ENCODE measurements at regions not wholly inside any gene's neighbourhood (a gene's known extent, or its start where the extent isn't known, plus 50 kb on each side); places are given as distances from the start of the nearest gene placed in this dataset.

GRCh38 chr18:26711756-26712155 lies 153.8 kb downstream of the AQP4 start:
- Histone ChIP-seq H3K4me1 (no peaks in the 10 kb centered on the region), H3K36me3 (no peaks in the 10 kb centered on the region), H3K27me3 (no peaks in the 10 kb centered on the region), H3K9me3 (no peaks in the 10 kb centered on the region), H3K27ac (no peak overlapping the region), H3K4me3 (no peak overlapping the region)
- TF ChIP-seq POLR2AphosphoS5 (IDR thresholded peaks at IDR 0.05) (no peak), EP300 (IDR thresholded peaks at IDR 0.05) (no peak), POLR2A (IDR thresholded peaks at IDR 0.05) (no peak), CTCF (IDR thresholded peaks at IDR 0.05) (no peak)
- DNase-seq (ENCODE audit: low spot score in 2 of 2) = no peak
- 77% methylated on average over 3 of the region's 3 CpGs for WGBS

DNA sequence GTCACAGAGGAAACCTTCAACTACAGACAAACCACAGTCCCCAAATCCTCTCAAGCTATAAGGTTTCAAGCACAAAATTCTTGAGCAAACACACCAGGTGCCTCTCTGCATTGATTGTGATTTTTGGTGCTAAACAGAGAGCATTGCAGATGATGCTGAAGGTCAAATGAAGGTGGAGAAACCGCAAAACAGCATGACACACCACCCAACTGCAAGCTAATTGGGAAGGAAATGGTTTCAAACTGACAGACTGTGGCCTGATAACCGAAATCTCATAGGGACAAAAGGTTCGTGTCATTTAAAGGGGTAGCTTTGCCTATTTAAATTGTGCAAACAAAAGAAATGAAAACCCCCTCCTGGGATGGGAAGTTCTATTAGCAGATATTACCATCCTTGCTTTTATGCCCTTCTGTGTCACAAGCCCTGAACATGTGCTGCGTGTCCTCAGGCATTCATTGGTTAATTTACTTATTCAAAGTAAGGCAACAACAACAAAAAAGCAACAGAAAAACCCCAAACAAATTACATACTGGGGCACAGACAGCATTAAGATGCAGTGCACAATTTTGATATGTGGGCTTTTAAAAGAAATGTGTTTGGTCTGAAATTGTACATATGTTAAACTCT lies 154.9 kb downstream of the AQP4 start:
- DNase-seq (ENCODE audit: low spot score in 2 of 2) = no peak
- Histone ChIP-seq H3K27me3 (no peaks in the 10 kb centered on the region), H3K4me3 (no peak overlapping the region), H3K36me3 (no peaks in the 10 kb centered on the region), H3K9me3 (no peaks in the 10 kb centered on the region), H3K4me1 (no peaks in the 10 kb centered on the region), H3K27ac (no peak overlapping the region)
- 56% methylated on average over 4 of the region's 4 CpGs for WGBS
- TF ChIP-seq CTCF (IDR thresholded peaks at IDR 0.05) (no peak), EP300 (IDR thresholded peaks at IDR 0.05) (no peak), POLR2A (IDR thresholded peaks at IDR 0.05) (no peak), POLR2AphosphoS5 (IDR thresholded peaks at IDR 0.05) (no peak)

- 87% methylated on average over 1 of the region's 1 CpG for WGBS
- TF ChIP-seq POLR2A (IDR thresholded peaks at IDR 0.05) (no peak), CTCF (IDR thresholded peaks at IDR 0.05) (no peak), POLR2AphosphoS5 (IDR thresholded peaks at IDR 0.05) (no peak), EP300 (IDR thresholded peaks at IDR 0.05) (no peak)
Measured at GRCh38 chr18:26709897-26710296, 155.6 kb downstream of the AQP4 start.

DNA sequence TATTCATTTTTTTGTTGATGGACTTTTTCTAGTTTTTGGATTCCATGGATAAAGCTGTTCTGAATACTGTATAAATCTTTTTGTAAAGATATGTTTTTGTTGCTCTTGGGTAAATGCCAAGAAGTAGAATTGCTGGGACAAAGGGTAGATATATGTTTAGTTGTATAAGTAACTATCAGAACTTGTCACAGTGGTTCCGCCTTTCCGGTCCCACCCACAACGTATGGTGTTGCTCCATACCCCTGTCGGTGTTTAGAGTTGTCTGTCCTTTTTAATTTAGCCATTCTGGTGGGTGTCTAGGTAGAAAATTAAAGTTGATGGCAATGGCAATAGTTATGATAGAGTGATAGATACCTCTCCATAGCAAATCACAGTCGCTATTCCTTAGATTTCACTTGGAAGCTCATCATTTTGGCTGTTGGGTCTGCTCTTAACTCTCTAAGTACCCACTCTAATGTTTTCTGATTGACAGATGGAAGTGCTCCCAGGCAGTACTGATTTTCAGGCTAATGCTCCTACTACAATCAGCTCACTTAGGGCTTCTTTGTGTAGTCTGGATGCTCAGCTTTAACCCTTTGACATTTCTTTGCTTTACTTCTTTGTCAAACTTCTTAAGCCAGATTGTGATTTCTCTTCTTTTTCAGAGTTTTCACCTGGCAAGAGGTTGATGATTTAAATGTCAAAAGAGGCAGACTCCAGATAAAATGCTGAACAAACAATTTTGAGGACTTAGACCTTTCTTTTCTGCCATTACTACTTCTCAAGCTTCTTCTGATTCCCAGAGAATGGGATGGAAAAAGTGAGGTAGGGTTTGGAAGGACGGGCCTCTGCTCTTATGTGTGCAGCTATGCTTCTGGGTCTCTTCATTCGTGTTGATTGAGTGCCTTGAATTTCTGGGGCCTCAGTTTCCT lies 156.4 kb downstream of the AQP4 start:
- no peaks in the 10 kb centered on the region for H3K27me3 ChIP-seq
- no peak overlapping the region for H3K27ac ChIP-seq
- H3K4me3 ChIP-seq = no peak overlapping the region
- no peaks in the 10 kb centered on the region for H3K4me1 ChIP-seq
- TF ChIP-seq CTCF (IDR thresholded peaks at IDR 0.05) = no peak
- TF ChIP-seq POLR2AphosphoS5 (IDR thresholded peaks at IDR 0.05) = no peak
- TF ChIP-seq POLR2A (IDR thresholded peaks at IDR 0.05) = no peak
- TF ChIP-seq EP300 (IDR thresholded peaks at IDR 0.05) = no peak
- H3K36me3 ChIP-seq = no peaks in the 10 kb centered on the region
- DNase-seq (ENCODE audit: low spot score in 2 of 2) = no peak
- 78% methylated on average over 7 of the region's 7 CpGs for WGBS
- H3K9me3 ChIP-seq = no peaks in the 10 kb centered on the region

More at GRCh38 chr18:26709897-26710296, 155.6 kb downstream of the AQP4 start:
- Histone ChIP-seq H3K4me3 (no peak overlapping the region), H3K4me1 (no peaks in the 10 kb centered on the region), H3K9me3 (no peaks in the 10 kb centered on the region), H3K36me3 (no peaks in the 10 kb centered on the region), H3K27ac (no peak overlapping the region), H3K27me3 (no peaks in the 10 kb centered on the region)
- DNase-seq (ENCODE audit: low spot score in 2 of 2) = no peak

DNA sequence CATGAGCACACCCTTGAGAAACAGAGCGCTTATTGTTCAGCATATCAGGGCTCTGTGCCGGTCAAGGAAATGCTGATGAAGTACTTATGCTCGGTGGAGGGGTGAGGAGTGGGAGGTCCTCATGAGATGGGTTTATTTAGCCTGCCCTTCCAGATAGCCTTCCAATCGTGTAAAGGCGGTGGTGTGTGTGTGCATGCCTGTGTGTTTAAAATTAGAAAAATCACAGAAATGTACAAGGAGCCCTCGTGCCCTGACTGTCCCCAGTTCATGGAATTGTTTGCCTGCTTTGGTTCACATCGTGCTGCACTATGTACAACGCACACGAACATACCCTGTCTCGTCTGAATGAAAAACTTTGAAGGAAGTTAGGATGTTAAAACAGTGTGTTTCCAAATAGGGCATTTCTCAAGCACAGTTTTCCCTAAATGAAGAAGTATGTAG lies 158.6 kb downstream of the AQP4 start:
- Histone ChIP-seq H3K9me3 (no peaks in the 10 kb centered on the region), H3K4me3 (no peak overlapping the region), H3K27me3 (no peaks in the 10 kb centered on the region), H3K36me3 (no peaks in the 10 kb centered on the region), H3K27ac (no peak overlapping the region), H3K4me1 (no peaks in the 10 kb centered on the region)
- TF ChIP-seq CTCF (IDR thresholded peaks at IDR 0.05) = no peak
- TF ChIP-seq POLR2A (IDR thresholded peaks at IDR 0.05) = no peak
- no peak for TF ChIP-seq POLR2AphosphoS5 (IDR thresholded peaks at IDR 0.05)
- no peak for TF ChIP-seq EP300 (IDR thresholded peaks at IDR 0.05)
- DNase-seq (ENCODE audit: low spot score in 2 of 2) = no peak
- WGBS = 61% methylated on average over 10 of the region's 10 CpGs
